ENCODE measurements at regions not wholly inside any gene's neighbourhood (a gene's known extent, or its start where the extent isn't known, plus 50 kb on each side); places are given as distances from the start of the nearest gene placed in this dataset.

- no peak for TF ChIP-seq CTCF (IDR thresholded peaks at IDR 0.05; ENCODE audit: insufficient read depth, missing control alignments)
- DNase-seq (ENCODE audit: insufficient read length, low spot score) = no peak
These were observed 167.6 kb downstream of the ABHD5 start for GRCh38 chr3:43858294-43858701.

GRCh38 chr3:43859766-43860165, 169.0 kb downstream of the ABHD5 start:
- no peak for FAIRE-seq

More at GRCh38 chr3:43858294-43858701, 167.6 kb downstream of the ABHD5 start:
- FAIRE-seq = no peak

GRCh38 chr3:43861635-43862034, 170.9 kb downstream of the ABHD5 start:
- no peak for DNase-seq (ENCODE audit: insufficient read length, low spot score)
- no peak for FAIRE-seq
- TF ChIP-seq CTCF (IDR thresholded peaks at IDR 0.05; ENCODE audit: insufficient read depth, missing control alignments) = no peak

More at GRCh38 chr3:43859766-43860165, 169.0 kb downstream of the ABHD5 start:
- DNase-seq (ENCODE audit: insufficient read length, low spot score) = no peak
- no peak for TF ChIP-seq CTCF (IDR thresholded peaks at IDR 0.05; ENCODE audit: insufficient read depth, missing control alignments)

- no peak for FAIRE-seq
- no peak for TF ChIP-seq CTCF (IDR thresholded peaks at IDR 0.05; ENCODE audit: insufficient read depth, missing control alignments)
These were observed 171.7 kb downstream of the ABHD5 start for GRCh38 chr3:43862470-43862869.

GRCh38 chr3:43862992-43863805, 172.5 kb downstream of the ABHD5 start:
- FAIRE-seq (no peak), DNase-seq (ENCODE audit: insufficient read length, low spot score) (no peak)
- no peak for TF ChIP-seq CTCF (IDR thresholded peaks at IDR 0.05; ENCODE audit: insufficient read depth, missing control alignments)

More at GRCh38 chr3:43862470-43862869, 171.7 kb downstream of the ABHD5 start:
- no peak for DNase-seq (ENCODE audit: insufficient read length, low spot score)

GRCh38 chr3:43863966-43864933, 173.5 kb downstream of the ABHD5 start:
- FAIRE-seq (no peak), DNase-seq (ENCODE audit: insufficient read length, low spot score) (no peak)
- no peak for TF ChIP-seq CTCF (IDR thresholded peaks at IDR 0.05; ENCODE audit: insufficient read depth, missing control alignments)

Data from D721Med (cell line).